GM19452 (cell line): ENCODE measurements at regions not wholly inside any gene's neighbourhood (a gene's known extent, or its start where the extent isn't known, plus 50 kb on each side); places are given as distances from the start of the nearest gene placed in this dataset.

ENCODE experiments used
- ATAC-seq: cut with Tn5 transposase; IDR thresholded peaks from one replicate; pipeline ENCODE4 v1.9.1; 2021; ENCODE audit not compliant: unreplicated experiment

- no peak for ATAC-seq
Measured at GRCh38 chr1:239816081-239816782, 275.5 kb upstream of the FMN2 start.

GRCh38 chr1:239817276-239817675 is 274.4 kb upstream of the FMN2 start:
- no peak for ATAC-seq

- no peak for ATAC-seq
Measured at GRCh38 chr1:239817801-239818200, 273.9 kb upstream of the FMN2 start.

- no peak for ATAC-seq
Measured at GRCh38 chr1:239819096-239819495, 272.6 kb upstream of the FMN2 start.

GRCh38 chr1:239819756-239820250 is 271.9 kb upstream of the FMN2 start:
- no peak for ATAC-seq

GRCh38 chr1:239823852-239824251 is 267.8 kb upstream of the FMN2 start:
- no peak for ATAC-seq

- no peak for ATAC-seq
Measured at GRCh38 chr1:239826211-239826610, 265.5 kb upstream of the FMN2 start.

GRCh38 chr1:239826736-239827135 is 264.9 kb upstream of the FMN2 start:
- ATAC-seq: no peak

GRCh38 chr1:239829535-239829934 is 262.1 kb upstream of the FMN2 start:
- ATAC-seq: no peak

- ATAC-seq: no peak
Measured at GRCh38 chr1:239831577-239832355, 259.9 kb upstream of the FMN2 start.

GRCh38 chr1:239833723-239834122 is 258.0 kb upstream of the FMN2 start:
- no peak for ATAC-seq

GRCh38 chr1:239835946-239836440 is 255.7 kb upstream of the FMN2 start:
- ATAC-seq: no peak

GRCh38 chr1:239840336-239840735 is 251.3 kb upstream of the FMN2 start:
- ATAC-seq: no peak

GRCh38 chr1:239840790-239841189 is 250.9 kb upstream of the FMN2 start:
- no peak for ATAC-seq

- no peak for ATAC-seq
Measured at GRCh38 chr1:239841631-239842030, 250.1 kb upstream of the FMN2 start.

- no peak for ATAC-seq
Measured at GRCh38 chr1:239843541-239843940, 248.1 kb upstream of the FMN2 start.

- no peak for ATAC-seq
Measured at GRCh38 chr1:239844833-239845232, 246.8 kb upstream of the FMN2 start.

GRCh38 chr1:239854922-239855321 is 236.8 kb upstream of the FMN2 start:
- ATAC-seq: no peak

- no peak for ATAC-seq
Measured at GRCh38 chr1:239856067-239856466, 235.6 kb upstream of the FMN2 start.

GRCh38 chr1:239856924-239857323 is 234.8 kb upstream of the FMN2 start:
- ATAC-seq: no peak

GRCh38 chr1:239858057-239858456 is 233.6 kb upstream of the FMN2 start:
- ATAC-seq: no peak

GRCh38 chr1:239858529-239858928 is 233.2 kb upstream of the FMN2 start:
- ATAC-seq: no peak
